Neural cell (in vitro differentiated cells): ENCODE measurements at regions not wholly inside any gene's neighbourhood (a gene's known extent, or its start where the extent isn't known, plus 50 kb on each side); places are given as distances from the start of the nearest gene placed in this dataset.

Experiments used
- EZH2 ChIP-seq: fragments of 200-600, 300-800 bp; shearing (Covaris generic), sonication (generic); IDR thresholded peaks from 2 replicates; pipeline ENCODE4 v1.6.1; 2014; ENCODE audit warnings: antibody characterized with exemption, low read length, borderline replicate concordance, mild to moderate bottlenecking; ENCODE audit not compliant: insufficient read depth, poor library complexity, severe bottlenecking
- MXI1 ChIP-seq: fragments of 450-650 bp; conservative IDR thresholded peaks from 2 replicates; pipeline ENCODE4 v1.6.1; 2014; ENCODE audit warnings: antibody characterized with exemption, mild to moderate bottlenecking; ENCODE audit not compliant: poor library complexity, severe bottlenecking
- TAF1 ChIP-seq: IDR thresholded peaks from 2 replicates; pipeline ENCODE4 v1.6.1; 2012; ENCODE audit warnings: low read depth

DNA sequence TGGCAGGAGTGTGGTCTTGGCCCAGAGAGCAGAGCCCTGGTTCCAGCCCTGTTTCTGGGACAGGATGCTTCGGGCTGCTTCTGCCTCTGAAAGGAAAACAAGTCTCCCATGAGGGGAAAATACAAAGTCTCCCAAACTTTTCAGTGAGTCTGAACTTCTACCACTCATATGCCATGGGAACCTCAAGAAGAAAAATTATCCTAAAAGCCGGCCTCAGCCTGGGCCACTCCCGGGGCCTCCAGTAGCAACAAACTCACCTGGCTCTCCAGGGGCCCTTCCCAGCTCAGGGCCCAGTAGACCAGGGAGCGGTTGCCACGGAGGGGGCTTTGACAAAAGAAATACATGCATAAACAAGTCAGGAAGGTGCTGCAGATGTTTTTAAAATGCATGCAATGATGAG is 289.2 kb upstream of the HDAC4 start:
- TF ChIP-seq MXI1 (no peak), TAF1 (no peak), EZH2 (no peak)
